ENCODE measurements at regions not wholly inside any gene's neighbourhood (a gene's known extent, or its start where the extent isn't known, plus 50 kb on each side); places are given as distances from the start of the nearest gene placed in this dataset.

DNA sequence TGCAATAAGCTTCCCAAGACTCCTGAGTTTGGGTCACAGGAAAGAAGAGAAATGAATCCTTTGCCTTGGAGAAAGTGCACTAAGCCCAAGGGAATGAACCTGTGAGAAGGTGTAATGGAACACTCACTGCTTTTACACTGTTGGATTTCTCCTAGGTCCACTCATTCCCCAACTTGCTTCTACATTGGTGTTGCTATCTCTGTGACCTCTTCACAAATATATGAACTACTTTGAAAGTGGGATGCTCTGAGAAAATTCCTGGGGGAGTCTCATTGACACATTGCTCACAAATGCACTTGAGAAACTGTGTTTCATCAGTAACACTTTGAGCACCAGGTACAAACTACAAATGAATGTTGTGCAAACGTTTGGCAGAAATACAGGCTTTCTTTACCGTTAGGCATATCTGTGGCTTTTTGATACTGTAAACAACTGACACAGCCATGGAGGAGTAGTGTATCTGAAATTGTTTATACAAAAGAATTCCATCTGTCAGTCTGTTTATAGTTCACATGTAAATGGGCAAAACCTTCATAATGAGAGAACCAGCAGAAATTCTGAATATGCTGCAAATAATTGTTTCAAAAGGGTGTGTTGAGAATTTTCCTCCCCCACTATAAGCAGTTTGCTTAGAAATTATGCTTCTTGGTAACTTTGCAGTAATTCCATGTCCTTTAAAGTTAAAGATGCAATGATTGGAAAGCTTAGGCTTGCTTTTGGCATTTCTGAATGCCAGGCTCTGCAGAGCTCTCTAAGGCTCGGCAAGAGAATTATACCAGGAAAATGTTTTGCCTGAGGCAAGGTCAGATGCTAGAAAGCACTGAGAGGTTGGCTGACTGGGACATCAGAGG lies 348.5 kb upstream of the DDHD1 start:
- DNase-seq, result no peak

DNA sequence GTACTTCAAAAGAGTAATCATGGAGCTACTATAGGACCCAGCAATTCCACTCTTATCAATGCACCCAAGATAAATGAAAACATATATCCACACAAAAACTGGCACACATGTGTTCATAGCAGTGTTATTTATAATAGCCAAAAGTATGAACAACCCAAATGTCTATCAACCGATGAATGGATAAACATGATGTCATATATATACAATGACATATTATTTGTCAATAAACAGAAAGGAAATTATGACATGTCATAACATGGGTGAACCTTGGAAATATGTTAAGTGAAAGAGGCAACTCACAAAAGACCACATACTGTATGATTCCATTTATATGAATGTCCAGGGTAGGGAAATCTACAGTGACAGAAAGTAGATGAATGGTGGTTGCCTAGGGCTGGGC lies 347.1 kb upstream of the DDHD1 start:
- no peak for DNase-seq

DNA sequence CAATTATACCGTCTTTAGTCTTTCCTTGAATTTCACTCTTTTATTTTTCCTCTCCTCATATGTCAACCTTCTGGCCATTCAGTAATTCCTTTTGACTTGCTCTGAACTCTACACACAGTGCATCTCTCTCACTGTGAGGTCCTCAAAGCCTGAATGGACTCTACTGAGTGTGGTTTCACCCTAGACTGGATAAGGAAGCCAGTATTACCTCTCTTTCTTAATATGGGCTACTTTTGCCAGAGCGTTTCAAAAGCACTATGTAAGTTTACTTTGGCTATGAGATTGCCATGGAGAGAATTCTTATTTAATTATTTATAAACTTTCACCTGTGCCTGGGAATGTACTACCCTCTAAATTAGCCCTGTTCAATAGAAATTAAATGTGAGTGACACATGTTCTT lies 343.5 kb upstream of the DDHD1 start:
- DNase-seq, result no peak

DNA sequence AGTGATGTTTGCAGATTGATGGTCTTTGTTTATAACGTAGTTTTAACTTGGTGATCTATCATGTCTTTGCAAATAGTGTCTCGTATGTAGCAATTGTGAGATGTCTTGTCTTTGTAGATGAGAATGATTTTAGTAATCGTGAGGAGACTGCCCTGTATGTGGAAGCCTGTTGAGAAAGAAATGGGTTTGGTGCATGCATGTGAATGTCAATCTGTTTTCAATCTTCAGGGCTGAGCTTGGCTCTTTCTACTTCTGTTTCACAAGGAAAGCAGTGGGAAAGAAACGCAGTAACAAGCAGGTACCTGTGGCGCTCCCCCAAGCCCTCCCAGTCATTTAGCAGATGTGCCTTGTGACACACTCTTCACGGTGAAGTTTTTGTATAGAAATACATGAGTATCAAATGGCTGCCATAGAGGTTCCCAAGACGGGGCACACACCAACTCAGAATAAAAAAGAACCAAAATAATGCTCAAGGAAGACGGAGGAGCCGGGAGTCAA lies 342.8 kb upstream of the DDHD1 start:
- DNase-seq, result no peak

DNA sequence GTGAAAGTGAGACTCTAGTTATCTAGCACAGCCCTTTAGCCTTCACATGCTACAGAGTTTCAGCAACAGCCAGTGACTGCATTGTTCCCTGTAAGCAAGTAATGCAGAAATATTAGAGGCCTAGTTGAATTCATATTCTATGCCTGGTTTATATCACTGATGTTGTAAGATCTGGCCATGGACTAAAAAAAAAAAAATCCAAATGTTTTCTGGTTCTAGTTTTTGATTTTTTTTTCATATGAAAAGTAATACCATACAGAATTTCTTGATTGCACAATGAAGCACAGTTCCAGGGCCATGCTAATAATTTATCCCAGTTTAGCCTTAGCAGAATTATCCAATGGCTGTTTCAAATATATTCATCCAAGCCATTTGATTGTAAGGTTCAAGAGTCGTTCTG lies 341.5 kb upstream of the DDHD1 start:
- no peak for DNase-seq

DNA sequence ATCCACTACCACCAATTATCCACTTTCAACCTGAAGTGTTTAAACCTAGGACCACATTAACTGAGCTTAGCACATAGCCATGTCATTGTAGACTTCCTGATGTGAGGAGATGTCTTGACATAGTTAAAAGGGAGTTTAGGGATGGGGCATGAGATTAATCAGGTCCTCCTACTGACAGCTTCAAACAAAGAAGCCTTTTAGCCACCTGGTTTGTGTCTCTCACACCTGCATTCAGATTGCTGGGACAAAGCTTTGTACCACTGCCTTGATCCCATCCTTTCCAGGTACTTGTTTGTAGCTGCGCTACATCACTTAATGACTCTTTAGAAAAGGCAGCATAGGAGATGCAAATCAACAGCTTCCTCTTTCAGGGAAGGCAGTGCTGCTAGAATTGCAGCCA lies 340.7 kb upstream of the DDHD1 start:
- no peak for DNase-seq

DNA sequence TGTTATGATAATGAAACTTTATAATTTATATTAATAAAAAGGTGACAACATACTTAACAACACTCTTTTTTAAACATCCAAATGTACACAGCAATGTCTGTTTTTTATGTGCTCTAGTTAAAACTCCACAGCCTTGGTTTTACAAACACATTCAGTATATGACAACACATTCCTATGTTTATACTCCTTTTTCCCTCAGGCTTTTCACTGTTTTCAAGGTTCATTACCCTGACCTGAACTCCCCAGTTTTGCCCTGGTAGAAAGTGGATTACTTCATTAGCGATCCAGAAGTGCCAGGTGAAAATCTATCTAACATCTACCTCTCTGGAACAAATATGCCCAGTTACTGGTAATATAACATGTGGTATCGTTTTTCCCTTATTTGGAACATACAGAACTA lies 340.2 kb upstream of the DDHD1 start:
- DNase-seq, result no peak

DNA sequence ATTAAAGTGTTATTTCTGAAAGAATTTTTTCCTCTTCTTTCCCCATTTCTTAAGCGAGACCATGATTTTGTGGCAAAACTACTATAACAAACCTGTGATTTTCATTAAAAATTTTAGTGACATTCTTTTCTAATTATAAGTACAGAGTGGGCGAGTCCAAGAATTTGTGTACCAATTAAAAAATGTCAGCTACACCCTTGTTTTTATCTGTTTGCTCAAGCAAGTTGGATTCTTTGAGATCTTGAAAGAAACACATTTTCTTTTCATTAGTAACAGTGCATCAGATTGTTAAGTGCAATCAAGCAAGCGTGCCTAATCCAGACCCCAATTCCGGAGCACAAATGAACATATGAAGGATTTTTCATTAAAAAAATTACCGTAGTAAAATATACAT lies 338.8 kb upstream of the DDHD1 start:
- no peak for DNase-seq

DNA sequence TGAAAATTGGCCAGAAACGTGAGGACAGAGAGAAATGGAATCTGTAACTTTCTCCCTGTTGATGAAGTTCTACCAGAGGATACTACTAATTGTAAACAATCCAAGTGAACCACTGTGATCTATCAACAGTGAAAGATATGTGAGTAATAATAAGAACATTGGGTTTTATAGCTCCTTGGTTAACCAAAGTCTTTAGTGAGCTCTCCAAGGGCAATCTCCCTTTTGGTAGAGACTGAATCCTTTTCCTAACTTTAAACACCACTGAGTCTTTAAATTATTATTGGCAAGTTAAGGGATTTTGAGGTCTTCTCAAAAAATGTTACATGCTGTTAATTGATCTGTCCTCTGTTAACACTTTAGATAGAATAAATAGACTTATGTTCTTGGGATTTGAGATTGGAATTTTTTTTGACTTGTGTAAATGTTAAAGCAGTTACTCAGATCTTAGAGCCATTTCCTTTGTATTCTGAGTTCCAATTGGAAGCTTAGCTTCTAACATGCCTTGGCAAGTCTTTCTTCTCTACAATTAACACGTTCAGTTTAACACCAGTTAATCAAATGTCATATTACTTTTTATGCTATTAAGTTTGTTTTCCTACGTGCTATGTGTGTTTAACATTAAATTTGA lies 338.2 kb upstream of the DDHD1 start:
- DNase-seq, result no peak

DNA sequence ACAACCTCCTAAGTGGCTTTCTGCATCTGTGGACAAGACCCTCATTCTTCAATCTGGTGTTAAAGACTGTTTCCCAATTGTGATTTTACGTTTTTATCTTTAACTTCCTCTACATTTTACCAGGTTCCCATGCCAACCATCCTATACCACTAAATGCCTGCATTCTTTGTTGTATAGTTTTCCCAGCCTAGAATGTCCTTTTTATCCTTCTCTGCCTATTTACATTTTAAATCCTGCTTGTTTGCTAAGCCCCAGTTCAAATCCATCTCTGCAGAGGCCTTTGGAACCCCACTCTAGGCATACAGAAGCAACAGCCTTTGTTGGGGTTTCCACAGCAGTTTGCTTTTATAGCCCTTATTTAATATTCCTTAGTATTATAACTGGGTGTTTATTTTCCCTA lies 325.1 kb upstream of the DDHD1 start:
- DNase-seq, result no peak

DNA sequence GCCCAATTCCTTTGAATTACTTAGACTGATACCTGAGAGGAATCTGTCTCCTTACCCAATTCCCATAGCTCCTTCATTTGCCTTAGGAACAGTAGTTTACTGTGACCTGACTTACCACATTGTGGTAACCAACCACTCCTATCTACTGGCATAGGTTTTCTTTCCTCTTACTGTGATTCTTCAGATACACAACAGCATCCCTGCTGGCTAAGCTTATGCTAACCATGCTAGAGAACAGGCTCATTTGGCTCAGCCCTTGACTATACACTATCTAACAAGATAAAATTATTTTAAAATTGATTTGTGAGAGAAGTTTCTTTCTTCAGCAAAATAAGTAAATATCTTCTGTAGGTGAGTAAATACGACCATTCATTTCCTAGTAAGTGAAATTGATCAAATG lies 320.4 kb upstream of the DDHD1 start:
- DNase-seq, result no peak

DNA sequence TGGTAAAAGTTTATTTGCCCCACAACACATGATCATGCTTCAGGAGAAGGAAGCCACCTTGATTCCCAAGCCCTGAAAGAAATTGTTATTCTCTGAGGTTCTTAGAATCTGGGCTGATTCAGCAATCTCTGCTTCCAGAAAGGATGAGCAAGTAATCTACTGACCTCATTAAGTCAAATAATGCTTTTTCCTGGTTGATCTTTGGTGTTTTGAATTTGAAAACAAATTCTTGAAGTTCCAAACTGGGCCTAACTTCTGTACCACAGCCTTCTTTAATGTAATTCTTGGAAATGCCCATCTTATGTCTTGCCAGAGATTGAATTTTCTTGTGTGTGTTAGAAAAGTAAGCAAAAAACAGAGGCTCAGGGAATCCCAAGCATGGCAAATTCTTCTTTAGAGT lies 319.2 kb upstream of the DDHD1 start:
- no peak for DNase-seq

DNA sequence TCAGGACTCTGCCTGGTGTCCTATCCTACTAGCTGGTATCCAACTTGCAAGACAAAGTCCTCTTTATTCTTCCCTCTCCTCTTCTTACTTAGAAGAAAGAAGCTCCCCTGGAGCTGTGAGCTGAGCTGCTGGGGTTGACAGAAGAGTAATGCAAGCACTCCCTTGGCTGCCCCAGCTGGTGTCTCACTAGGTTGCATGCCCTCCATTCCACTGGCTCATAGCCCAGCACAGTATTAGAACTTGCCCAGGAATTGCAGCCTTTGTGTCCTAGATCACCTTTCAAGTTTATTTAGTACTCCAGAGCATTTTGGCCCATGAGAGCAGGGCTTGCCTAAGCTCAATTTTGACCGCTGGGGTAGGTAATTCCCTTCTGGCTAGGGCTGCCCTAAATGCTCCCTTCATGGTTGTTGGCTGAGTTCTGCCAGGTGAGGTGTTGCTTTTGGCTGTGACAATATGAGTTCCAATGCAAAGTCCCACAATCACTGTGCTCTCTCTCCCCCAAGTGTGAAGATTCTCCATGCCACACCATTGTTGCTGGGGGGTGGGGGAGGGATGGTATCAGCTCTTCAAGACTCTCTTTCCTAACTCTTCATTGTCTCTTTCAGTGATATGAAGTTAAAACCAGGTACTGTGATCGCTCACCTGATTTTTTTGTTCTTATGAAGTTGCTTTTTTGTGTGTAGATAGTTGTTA lies 317.4 kb upstream of the DDHD1 start:
- DNase-seq, result no peak

DNA sequence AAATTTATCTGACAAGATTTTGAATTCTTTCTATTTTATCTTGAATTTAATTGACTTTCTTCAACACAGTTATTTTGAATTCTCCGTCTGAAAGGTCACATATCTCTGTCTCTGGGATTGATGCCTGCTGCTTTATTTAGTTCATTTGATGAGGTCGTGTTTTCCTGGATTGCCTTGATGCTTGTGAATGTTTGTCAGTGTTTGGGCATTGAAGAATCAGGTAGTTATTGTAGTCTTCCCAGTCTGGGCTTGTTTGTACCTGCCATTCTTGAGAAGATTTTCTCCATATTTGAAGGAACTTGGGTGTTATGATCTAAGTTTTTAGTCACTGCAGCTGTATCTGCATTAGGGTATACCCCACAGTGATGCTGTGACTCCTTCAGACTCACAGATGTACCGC lies 315.8 kb upstream of the DDHD1 start:
- no peak for DNase-seq

DNA sequence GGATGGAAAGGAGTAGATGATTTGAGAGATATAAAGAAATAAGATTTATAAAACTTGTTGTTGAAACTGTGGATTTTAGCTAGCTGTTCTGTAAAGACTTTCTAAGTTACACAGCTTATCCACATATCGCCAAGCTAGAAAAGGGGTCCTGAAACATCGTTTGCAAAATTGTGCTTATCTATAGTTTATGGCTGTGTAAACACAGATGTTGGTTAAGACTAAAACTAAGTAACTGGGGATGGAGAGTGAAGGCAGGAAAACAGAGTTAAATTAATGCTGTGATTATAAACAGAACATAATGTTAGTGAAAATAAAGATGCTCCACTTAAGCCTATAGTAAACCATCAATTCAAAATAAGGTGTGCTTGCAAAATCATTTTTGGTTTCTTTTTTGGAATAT lies 311.3 kb upstream of the DDHD1 start:
- DNase-seq, result no peak

DNA sequence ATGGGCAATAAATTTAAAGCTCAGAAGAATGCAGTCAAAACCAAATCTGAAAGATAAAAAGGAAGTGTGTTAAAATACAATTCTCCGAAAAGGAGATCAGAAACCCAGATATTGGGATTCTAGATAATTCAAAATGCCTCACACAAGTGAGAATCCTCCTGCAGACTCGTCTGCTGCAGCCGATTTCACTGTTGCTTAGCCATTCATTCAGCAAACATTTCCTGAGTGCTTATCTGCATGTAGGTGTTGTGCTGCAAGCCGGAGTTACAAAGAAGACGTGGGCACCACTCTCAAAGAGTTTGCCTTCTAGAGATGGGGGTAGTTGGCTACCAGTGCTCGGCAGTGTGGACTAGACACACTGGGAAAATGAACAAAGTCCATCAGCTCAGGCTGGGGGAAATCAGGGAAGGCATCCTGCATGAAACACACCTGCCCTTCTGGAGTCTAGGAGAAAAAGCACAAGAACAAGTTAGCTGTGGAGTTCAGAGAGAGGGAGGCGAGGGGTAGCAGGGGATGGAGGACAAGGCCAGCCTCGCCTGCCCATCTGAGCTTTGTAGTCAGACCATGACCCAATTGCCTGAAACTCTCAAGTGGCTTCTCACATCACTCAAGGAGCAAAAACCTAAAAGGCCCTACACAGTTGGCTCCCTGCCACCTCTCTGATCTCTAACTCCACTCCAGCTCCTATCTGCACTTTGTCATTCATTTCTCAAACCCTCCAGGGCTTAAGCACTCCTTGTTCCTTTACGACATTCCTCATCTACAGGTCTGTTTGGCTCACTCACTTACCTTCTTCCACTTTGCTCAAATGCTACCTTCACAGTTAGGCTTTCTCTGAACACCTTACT lies 310.0 kb upstream of the DDHD1 start:
- no peak for DNase-seq

DNA sequence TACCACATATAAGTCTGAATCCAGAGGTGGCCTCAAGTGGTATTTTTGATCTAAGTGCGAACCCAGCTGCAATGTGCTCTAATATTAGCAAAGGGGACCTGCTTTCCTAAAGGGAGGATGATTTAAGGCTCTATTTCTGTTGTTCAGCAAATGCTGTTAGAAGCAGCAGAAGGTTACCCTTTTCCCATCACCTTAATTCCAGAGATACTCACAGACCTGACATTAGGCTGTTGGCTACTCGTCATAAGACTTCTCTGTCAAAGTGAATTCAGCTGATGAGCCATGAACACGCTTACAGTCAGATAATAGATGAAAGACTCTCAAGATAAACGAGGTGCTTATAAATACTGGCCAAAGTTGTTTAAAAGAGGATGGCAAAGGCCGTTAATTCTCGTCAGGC lies 308.7 kb upstream of the DDHD1 start:
- DNase-seq, result no peak

DNA sequence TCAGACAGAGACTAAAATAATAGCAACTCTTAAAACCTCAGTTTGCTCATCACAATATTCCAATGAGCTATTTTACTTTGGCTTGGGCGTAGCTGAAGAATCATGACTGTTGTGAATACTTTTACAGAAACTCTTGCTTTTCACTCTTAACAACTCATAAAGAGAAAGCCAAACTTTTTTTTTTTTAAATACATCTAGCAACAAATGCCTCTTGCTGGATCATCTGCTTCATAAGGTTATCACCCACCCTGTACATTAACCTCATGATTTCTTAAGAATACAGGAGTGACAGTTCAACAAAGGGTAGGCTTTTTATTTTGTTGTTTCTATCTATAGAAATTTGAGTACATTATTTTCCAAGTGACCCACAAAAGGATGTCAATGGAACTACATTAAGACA lies 307.4 kb upstream of the DDHD1 start:
- DNase-seq, result no peak

DNA sequence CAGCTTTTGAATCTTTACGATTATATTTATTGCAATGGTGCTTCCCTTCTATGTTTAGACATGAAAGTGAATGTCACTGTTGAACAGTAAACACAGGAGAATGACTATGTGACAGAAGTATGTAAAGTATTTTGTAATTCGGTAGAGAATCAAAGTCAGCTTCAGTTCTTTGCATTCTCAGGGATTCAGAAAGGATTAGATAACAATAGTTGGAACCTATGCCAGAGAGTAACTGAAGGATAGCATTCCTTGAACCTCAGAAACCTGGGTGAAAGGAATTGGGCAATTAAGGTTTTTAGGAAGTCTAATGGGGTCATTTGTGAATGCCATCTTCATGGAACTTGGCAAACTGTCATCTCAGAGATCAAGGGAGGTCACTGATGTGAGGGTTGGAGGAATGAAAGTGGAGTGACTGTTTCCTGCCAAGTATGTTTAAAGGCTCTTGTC lies 305.3 kb upstream of the DDHD1 start:
- DNase-seq, result no peak

DNA sequence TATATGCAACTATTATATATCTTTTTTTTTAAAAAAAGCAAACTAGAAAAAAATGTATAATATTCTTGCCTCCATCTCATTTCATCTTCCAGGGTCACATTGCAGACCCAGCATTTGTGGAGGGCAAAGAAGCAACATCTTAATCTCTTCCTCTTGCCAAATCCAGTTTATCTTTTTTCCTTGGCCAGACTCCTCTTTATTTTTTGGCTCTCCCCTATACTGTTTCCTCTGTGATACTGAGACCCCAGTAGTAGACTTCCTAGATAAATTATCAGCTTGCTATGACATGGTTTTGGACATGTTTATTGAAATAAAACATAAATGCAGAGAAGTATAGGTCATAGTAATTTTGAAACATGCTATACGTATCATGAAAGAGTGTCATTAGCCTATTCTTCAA lies 303.8 kb upstream of the DDHD1 start:
- DNase-seq, result no peak

DNA sequence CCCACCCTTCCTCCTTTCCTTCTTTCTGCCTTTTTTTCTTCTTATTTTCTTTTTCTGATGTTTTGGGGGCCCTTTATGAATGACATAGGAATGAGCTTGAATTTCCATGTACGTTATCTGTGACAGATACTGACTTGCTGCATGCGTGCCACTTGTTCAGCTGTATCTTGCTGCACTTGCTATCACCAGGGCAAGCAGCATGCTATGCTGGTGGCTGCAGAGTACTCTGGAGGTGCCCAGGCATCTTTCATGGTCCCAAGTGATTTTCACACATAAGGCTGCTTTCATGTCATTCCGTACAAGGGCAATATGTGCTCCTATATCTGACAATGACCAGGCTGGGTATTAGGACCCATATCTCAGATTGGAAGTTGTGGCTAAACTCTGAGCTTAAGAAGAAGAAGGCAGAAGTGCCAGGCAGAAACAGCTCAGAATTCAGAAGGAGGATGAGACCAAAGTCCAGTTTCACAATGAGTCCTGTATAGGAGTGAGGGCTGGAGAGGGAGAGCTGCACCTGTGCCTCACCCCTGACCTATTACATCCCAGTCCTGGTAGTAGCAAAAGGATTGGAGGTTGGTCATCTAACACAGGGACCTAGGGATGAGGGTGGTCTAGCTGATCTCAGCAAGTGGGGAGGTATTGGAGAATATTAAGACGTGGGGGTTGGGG lies 299.0 kb upstream of the DDHD1 start:
- no peak for DNase-seq

DNA sequence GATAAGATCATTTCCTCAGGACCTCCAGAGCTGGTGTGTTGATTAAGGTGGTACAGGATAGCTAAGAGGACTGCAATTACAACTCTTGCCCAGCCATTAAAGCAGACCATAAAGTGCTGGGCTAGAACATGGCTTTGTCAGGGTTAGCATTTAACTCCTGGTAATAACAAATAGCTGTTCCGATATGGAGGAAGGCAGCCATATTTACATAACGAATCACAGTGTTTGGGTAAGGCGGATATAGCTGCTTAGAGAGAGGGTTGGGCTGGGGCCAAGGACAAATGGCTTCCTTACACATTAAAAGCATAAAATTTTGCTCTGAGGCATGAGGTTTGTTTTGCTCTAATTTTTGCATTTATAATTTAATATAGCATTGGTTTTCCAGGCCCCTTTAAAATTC lies 297.7 kb upstream of the DDHD1 start:
- no peak for DNase-seq

DNA sequence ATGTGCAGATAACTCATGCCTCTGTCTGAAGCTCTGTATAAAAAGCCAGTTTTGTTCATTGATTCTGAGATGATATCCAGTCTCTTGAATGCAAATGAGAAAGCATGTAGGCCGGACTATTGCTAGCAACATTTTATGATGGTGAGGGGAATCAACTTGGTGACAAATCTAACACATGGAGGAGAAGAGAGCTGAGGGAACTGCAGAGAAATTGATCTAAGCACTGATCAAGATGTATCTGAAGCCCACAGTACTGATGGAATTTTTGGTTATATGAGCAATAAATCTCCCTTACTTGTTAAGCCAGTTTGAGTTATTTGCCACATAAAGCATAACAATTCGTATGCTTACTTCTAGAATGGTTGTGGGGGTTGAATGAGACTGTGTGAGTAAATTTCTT lies 295.6 kb upstream of the DDHD1 start:
- no peak for DNase-seq

Data from CD4-positive, alpha-beta T cell treated with Interferon gamma for 1 hour (primary cell).